Stimulated activated effector memory CD8-positive, alpha-beta T cell treated with anti-CD3 and anti-CD28 coated beads, Interleukin-12 subunit alpha, Interleukin-12 subunit beta, amount 100 ng/mL, for 72 hours (primary cell): ENCODE measurements at regions not wholly inside any gene's neighbourhood (a gene's known extent, or its start where the extent isn't known, plus 50 kb on each side); places are given as distances from the start of the nearest gene placed in this dataset.
"Not testable (repeated sequence)": the region's sequence is repeated elsewhere in the genome, so short reads cannot be mapped to it uniquely, and the experiment has no call there.

Experiments used
- ATAC-seq: fragments of 150-1000 bp; cut with Tn5 transposase; 2 replicates; pipeline ENCODE4 v1.10.0; 2021
- DNase-seq, 2 donors: peaks; one replicate each; pipeline ENCODE4 v3.0.0; 2021 to 2022; ENCODE audit warnings: low spot score in 2 of 2
- H3K27ac Mint-ChIP-seq: one replicate; pipeline ENCODE4 v1.8.0; 2022; ENCODE audit warnings: mild to moderate bottlenecking, mixed read lengths
- H3K36me3 Mint-ChIP-seq: one replicate; pipeline ENCODE4 v1.8.0; 2022; ENCODE audit warnings: mild to moderate bottlenecking, mixed read lengths
- H3K4me1 Mint-ChIP-seq: one replicate; pipeline ENCODE4 v1.8.0; 2022; ENCODE audit warnings: mixed read lengths
- H3K4me3 Mint-ChIP-seq: one replicate; pipeline ENCODE4 v1.8.0; 2022; ENCODE audit warnings: mild to moderate bottlenecking, mixed read lengths
- H3K9me3 Mint-ChIP-seq: one replicate; pipeline ENCODE4 v1.8.0; 2022; ENCODE audit warnings: mixed read lengths

DNA sequence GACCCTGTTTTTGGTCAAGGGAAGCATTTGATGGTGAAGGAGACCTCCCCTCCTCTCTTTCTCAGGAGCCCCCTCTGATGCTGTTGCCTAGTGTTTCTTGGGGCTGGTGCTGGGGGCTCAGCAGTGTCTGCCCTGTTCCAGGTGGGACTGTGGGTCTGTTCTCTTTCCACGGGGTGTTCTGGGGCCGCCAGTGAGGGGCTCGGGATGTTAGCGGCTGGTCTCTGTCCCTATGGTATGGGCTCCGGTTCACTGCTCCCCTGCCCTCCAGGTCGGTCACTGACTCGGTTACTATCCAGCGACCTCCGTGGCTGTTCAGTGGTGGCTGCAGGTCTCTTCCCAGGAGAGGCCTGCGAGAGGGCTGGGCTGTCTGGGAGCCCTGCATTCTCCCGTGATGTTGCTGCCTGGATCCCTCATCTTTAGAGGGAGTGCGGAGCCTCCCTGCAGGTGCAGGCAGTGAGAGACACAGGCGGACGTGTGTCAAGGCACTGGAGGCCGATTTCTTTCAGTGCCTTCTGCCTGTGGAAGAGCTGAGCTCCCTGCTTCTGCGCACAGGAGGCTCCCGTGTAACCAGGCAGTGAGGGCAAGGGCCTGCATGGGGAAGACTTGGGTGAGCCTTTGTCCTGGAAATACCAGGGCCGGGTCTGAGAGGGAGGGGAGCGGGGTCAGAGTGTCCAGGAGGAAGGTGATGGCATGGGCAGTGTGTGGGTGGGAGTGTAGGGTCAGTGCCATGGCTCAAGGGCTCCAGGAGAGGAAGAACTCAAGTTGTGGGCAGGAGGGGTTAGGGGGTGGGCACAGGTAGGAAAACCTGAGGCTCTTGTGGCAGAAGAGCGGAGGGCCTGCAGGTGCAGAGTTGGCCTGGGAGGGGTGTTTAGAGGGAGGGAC, 362.6 kb downstream of the TMEM121 start:
- DNase-seq (no peak), ATAC-seq (no peak)
- Mint-ChIP-seq H3K4me1 (peaks cover 5% of the 10 kb centered on the region), H3K9me3 (no peaks in the 10 kb centered on the region), H3K4me3 (no peak overlapping the region), H3K27ac (no peak overlapping the region), H3K36me3 (no peaks in the 10 kb centered on the region)

GRCh38 chr14:105889666-105890473, 363.5 kb downstream of the TMEM121 start:
- Mint-ChIP-seq H3K36me3 (no peaks in the 10 kb centered on the region), H3K4me3 (no peak overlapping the region), H3K27ac (no peak overlapping the region), H3K4me1 (peaks cover 5% of the 10 kb centered on the region), H3K9me3 (no peaks in the 10 kb centered on the region)
- ATAC-seq = no peak
- DNase-seq = no peak

DNA sequence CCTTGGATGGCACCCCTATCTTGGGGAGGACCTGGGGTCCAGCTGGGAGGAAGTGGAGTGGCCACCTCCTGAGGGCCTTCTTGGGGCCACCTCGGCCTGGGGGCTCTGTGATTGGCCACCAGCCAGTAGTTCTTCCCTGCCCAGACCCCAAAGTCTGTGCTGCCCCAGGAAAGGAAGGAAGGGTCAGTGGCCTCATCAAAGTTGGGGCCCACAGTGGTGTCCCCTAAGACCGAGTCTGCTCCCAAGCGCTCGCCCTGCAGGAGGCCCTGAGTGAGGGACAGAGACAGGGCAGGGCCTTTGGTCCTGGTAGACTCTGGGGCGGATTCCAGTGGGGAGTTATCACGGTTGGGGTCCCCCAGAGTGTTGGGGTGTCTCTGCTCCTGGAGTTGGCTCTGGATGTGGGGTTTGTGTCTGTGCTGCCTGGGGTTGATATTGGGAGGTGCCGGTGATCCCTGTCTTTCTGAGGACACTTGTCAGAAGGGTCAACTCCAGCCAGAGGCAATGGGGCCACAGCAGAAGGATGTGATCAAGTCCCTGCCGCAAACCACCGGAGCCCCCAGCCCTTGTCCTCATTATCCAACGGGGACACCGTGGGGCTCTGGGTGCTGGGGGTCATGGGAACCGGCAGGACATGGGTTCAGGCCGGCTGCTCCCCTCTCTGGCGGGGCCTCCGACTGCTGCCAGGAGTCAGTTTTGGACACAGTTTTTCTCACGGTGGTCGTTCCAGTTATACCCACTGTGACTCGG, 364.3 kb downstream of the TMEM121 start:
- Mint-ChIP-seq H3K4me3 (no peak overlapping the region), H3K27ac (no peak overlapping the region), H3K4me1 (peaks cover 5% of the 10 kb centered on the region), H3K9me3 (no peaks in the 10 kb centered on the region), H3K36me3 (no peaks in the 10 kb centered on the region)
- no peak for DNase-seq
- no peak for ATAC-seq

DNA sequence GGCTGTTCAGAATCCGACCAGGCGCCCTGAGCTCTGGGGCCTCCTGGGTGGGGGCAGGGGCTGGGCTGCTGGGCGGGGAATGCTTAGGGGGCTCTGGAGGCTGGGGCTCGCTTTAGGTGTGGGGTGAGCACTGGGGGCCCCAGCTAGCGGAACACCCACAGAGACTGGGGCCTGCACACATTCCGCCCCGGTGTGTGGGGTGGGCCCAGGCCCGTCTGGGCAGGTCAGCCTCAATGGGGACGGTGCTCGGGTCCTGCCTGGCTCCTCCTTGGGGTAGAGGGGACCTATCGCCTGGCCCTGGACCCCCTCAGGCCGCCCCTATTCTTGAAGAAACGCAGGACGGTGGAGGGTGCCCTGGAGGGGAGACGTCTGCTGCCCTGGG, 364.8 kb downstream of the TMEM121 start:
- H3K4me1 Mint-ChIP-seq = peaks cover 5% of the 10 kb centered on the region
- no peak for ATAC-seq
- H3K9me3 Mint-ChIP-seq = no peaks in the 10 kb centered on the region
- no peak for DNase-seq
- H3K36me3 Mint-ChIP-seq = no peaks in the 10 kb centered on the region
- H3K27ac Mint-ChIP-seq = no peak overlapping the region
- no peak overlapping the region for H3K4me3 Mint-ChIP-seq

DNA sequence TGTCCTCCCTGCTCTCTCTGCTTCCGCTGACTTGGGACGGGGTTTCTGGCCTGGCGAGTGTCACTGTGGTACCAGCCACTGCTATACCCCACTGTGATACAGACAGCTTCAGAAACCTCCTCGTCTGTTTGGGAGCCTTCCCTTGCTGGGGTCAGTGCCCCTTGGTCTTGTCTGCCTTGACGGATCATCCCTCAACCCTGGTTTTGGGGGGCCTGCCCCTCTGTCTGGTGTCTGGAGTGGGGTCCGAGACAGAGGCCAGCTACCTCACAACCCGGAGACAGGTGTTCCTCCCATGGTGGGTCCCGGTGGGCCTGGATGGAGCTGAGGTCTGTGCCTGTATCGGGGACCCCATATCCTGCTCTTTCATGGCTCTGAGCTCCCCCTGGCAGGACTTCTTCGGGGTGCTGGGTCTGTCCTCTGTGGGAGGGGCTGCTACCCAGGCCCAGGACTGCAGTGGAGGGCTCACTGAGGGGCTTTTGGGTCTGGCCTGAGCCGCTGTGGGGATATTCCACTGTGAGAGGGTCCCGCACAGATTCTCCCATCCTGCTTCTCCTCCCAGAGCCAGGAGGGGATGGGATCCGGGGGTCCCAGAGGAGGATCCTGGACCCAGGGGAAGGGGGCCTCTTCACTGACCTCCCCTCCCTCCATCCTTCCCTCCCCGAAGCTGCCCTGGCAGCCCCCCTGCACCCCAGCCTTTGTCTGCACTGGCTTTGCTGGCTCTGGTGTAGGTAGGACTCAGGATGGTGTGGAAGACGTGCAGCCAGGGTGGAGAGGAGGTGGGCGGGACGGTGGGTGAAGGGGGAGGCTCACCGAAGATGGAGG, 365.5 kb downstream of the TMEM121 start:
- no peak overlapping the region for H3K27ac Mint-ChIP-seq
- no peak for ATAC-seq
- no peak for DNase-seq
- H3K9me3 Mint-ChIP-seq = no peaks in the 10 kb centered on the region
- peaks cover 5% of the 10 kb centered on the region for H3K4me1 Mint-ChIP-seq
- H3K4me3 Mint-ChIP-seq = no peak overlapping the region
- no peaks in the 10 kb centered on the region for H3K36me3 Mint-ChIP-seq

- not testable (repeated sequence) for DNase-seq
Observed at GRCh38 chr14:105892453-105893441, 366.4 kb downstream of the TMEM121 start.

DNA sequence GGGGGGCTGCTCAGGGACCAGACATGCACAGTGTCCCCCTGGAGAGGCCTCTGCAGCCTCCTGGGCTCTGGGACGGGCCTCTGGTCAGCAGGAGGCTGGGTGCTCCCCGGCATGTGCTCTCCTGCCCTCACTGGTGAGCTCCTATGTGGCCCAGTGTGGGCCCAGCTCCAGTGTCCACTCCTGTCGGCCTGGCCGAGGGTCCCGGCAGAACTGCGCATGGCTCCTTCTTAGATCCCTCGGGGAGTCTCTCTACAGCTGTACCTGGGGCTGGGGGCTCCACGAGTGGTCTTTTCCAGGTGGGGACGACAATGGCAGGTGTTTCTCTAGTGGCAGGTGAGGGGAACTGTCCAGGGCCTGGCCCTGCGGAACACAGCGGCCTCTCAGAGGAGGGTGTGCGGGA, 367.3 kb downstream of the TMEM121 start:
- not testable (repeated sequence) for ATAC-seq, H3K36me3 Mint-ChIP-seq, DNase-seq, H3K27ac Mint-ChIP-seq, H3K9me3 Mint-ChIP-seq, H3K4me3 Mint-ChIP-seq, H3K4me1 Mint-ChIP-seq

More at GRCh38 chr14:105892453-105893441, 366.4 kb downstream of the TMEM121 start:
- not testable (repeated sequence) for H3K4me1 Mint-ChIP-seq, H3K4me3 Mint-ChIP-seq, H3K27ac Mint-ChIP-seq, ATAC-seq, H3K9me3 Mint-ChIP-seq, H3K36me3 Mint-ChIP-seq

DNA sequence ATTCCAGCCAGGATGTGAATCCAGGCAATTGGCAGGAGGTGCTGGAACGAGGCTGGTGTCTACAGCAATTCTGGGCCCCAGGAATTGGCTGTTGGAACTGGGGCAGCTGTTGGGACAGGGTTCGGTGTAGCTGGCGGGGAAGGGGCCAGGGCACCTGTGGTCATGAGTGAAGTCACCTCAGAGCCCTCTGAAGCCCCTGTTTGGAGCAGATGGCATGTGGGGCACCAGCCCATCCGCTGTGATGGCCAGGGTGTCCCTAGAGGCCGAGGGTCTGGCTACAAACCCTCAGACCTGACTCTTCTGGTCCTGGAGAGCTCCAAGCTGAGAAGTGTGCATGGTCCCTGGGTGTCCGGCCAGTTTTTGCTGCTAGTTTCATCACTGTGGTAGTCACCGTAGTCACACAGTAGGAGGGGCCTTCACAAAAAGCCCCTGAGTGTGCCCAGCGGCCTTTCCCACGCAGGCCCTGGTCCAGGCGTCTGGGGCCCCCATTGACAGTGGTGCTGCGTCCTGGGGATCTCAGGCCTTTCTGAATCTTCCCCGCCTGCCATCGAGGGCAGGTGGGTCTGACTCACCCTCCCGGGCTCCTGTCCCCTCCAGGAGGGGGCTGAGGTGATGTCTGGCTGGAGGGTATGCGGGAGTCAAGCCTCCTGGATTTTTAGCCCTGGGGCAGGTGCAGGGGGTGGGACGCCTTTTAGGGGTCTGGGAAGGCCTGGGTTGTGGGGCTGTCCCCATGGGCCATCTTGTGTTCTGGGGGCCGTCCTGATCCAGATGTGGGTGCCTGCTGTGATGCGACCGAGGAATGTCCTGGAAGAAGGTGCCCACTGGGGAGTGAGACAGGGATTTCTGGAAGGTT, 368.0 kb downstream of the TMEM121 start:
- Mint-ChIP-seq H3K27ac (peak overlapping the region; percentile 20), H3K4me1 (peaks cover 5% of the 10 kb centered on the region), H3K4me3 (no peak overlapping the region), H3K9me3 (no peaks in the 10 kb centered on the region), H3K36me3 (no peaks in the 10 kb centered on the region)
- DNase-seq (no peak), ATAC-seq (no peak)

DNA sequence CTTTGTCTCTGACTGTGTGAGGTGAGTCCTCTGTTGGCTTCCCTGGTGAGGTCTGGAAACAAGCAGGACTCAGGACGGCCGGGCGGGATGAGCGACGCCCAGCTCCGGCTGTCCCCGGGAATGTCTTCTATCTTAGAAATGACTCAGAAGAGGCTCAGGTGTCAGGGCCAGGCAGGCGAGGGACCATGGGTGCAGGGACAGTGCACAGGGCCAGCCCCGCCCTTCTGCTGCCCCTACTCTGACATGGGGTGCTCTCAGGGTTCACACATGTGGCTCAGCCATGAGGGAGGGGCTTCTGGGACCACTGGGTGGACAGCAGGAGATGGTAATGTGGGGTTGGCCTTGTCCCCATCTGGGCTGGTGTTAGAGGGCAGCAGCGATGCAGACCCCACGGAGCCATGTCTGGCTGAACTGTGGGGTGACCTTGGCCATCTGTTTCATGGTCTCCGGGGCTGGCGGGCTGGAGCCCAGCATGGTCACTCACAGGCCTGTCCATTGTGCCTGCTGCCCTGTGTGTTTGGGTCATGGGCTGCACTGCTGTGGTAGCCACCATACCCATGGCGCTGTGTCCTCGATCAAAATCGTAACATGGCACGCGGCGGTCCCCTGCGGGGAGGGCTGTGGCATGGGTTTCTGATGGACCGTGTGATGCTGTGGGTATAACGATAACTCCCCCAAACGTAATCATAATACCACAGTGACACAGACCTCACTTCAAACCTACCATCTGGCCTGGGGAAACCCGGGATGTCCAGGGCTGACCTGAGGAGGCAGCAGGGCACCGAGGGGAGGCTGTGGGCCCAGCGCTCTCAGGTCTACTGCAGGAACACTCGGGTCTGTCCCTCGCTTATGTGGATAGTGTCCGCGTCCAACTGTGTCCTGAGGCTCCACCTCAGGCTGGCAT, 368.8 kb downstream of the TMEM121 start:
- no peaks in the 10 kb centered on the region for H3K36me3 Mint-ChIP-seq
- no peak overlapping the region for H3K4me3 Mint-ChIP-seq
- ATAC-seq (no peak), DNase-seq (no peak)
- peak overlapping the region; percentile 20 for H3K27ac Mint-ChIP-seq
- no peaks in the 10 kb centered on the region for H3K4me1 Mint-ChIP-seq
- H3K9me3 Mint-ChIP-seq = no peaks in the 10 kb centered on the region

- not testable (repeated sequence) for H3K4me3 Mint-ChIP-seq, H3K9me3 Mint-ChIP-seq, H3K36me3 Mint-ChIP-seq, ATAC-seq, H3K27ac Mint-ChIP-seq, H3K4me1 Mint-ChIP-seq, DNase-seq
Observed at GRCh38 chr14:105896206-105896605, 369.8 kb downstream of the TMEM121 start.

- peak; percentile 69 for ATAC-seq
- H3K9me3 Mint-ChIP-seq = not testable (repeated sequence)
- H3K27ac Mint-ChIP-seq = peak overlapping the region; percentile 11
Observed at GRCh38 chr14:105896961-105897724, 370.8 kb downstream of the TMEM121 start.

GRCh38 chr14:105897725-105898113, 371.3 kb downstream of the TMEM121 start:
- Mint-ChIP-seq H3K9me3 (no peaks in the 10 kb centered on the region), H3K36me3 (no peaks in the 10 kb centered on the region), H3K4me3 (no peak overlapping the region), H3K27ac (no peak overlapping the region), H3K4me1 (no peaks in the 10 kb centered on the region)
- ATAC-seq (no peak), DNase-seq (no peak)

More at GRCh38 chr14:105896961-105897724, 370.8 kb downstream of the TMEM121 start:
- not testable (repeated sequence) for H3K4me1 Mint-ChIP-seq, H3K4me3 Mint-ChIP-seq, H3K36me3 Mint-ChIP-seq, DNase-seq
